ENCODE measurements at regions not wholly inside any gene's neighbourhood (a gene's known extent, or its start where the extent isn't known, plus 50 kb on each side); places are given as distances from the start of the nearest gene placed in this dataset.
"Not testable (repeated sequence)": the region's sequence is repeated elsewhere in the genome, so short reads cannot be mapped to it uniquely, and the experiment has no call there.

DNA sequence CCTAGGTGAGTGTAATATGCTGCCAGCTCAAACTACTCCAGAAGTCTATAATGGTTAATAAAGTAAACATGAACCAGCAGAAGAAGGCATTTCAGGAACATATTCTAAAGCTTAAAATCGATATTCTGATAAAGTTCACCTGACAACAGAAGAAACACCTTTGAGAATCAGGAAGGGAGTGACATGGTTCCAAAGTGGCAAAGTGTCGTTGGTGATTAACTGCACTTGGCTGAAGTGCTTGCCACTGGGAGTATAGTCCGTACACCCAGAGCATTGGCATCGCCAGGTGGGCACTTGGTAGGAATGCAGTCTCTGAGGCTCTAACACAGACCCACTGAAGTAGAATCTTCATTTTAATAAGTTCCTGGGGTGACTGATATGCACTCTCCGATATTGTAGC is 76.0 kb upstream of the H2AZ1 start:
- DNase-seq (ENCODE audit: low read depth) = no peak

DNA sequence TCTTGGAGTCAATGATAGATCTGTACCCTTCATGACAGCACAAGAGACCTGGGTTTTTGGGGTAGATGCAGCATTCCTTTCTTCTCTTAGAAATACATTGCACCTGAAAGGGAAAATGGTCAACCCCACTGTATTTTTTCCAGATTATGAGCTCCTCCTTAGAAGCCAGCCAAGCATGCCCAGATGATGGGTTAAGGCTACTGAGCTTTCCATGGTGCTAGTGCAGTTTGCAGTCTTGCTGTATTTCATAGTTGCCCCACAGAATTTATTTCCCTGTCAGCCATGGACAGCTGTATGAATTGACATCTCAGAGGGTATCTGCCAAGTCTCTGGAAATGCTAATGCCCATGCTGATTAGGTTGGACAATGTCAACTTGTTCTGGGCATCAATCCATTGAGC is 73.7 kb upstream of the H2AZ1 start:
- no peak for DNase-seq (ENCODE audit: low read depth)

DNA sequence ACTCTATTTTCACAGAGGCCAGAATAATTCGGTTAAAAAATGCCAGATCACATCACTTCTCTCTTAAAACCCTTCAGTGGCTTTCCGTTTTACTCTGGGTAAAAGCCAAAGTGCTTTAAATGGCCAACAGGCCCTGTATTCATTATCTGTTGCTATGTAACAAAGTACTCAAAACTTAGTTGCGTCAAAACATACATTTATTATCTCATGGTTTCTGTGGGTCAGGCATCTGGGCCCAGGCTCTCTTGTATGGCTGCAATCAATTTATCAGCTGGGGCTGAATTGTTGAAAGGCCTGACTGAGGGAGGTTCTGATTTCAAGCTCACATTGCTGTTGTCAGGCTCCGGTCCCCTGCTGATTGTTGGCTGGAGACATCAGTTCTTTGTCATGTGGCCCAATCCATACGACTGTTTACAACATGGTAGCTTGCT is 72.7 kb upstream of the H2AZ1 start:
- DNase-seq (ENCODE audit: low read depth) = no peak

DNA sequence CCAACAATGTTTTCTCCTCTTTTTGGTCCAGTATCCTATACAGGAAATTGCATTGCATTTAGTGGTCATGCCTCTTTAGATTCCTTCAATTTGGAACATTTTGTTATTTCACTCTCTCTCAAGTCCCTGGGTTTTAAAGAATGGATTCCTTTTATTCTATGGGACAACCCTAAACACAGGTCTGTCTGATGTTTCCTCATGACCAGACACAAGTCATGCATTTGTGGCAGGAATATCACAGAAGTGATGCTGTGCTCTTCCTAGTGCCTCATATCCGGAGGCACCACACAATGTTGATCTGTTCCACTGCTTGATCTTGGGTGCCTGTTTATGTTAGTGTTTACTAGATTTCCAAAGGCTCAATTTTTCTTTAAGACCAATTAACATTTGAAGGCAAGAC is 69.7 kb upstream of the H2AZ1 start:
- DNase-seq (ENCODE audit: low read depth) = no peak

DNA sequence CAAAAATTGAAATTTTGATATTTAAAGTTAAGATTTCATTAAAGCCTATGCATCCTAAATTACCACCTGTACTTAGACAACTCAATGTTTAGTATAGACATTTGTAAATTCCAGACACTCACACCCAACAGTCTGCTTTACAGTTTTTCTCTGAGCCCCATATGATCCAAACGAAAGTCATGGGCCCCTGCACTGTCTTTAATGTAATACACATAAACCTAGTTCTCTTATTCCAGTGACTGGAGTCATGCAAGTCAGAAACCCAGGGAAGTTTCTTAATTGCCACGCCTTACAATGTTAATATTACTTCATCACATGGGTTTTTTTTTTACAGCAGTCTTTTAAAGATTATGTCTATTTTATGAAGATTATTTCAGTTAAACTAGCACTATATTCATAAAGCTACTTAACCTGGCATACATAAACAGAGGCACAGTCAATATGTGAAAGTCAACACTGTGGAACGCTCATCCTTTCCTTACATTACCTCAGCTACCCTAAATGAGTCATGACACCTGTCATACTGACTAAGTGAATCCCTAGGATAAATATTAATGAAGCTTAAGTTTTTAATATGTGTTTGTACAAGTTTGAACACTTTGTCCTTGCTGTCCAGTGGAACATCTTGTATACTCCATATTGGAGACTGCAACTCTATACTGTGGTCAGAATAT is 67.7 kb upstream of the H2AZ1 start:
- no peak for DNase-seq (ENCODE audit: low read depth)

DNA sequence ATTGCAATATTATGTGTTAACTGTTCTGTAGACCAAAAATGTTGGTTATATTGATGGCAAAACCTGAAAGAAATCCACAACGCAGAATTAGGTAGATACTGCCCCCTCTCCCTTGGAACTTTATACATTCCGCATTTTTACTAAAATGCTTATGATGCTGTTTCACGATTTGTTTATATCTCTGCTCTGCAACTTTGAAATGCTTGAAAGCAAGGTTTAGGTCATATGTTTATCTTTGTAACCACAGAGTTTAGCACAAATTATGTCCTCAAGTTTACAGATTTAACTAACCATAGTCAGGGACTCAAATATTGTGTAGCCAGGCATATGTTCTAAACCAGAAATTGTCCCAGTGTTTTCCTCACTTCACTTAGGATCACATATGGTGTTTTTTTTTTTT is 66.1 kb upstream of the H2AZ1 start:
- no peak for DNase-seq (ENCODE audit: low read depth)

DNA sequence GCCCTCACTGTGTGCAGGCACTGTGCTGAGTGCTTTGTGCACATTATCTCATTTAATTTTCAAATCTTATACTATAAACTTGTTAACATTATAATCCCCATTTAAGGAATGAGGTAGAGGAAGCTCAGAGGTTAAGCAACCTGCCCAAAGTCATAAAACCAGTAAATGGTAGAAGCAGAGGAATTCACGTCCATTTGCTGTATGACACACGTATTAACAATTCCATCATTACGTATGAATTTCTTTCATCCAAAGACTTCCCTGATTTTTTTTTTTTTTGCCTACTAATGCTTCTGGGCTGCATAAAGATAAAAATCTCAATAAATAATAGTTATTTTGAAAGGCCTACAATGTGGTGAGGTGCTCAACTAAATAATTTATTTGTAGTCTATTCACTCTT is 64.5 kb upstream of the H2AZ1 start:
- DNase-seq (ENCODE audit: low read depth) = no peak

DNA sequence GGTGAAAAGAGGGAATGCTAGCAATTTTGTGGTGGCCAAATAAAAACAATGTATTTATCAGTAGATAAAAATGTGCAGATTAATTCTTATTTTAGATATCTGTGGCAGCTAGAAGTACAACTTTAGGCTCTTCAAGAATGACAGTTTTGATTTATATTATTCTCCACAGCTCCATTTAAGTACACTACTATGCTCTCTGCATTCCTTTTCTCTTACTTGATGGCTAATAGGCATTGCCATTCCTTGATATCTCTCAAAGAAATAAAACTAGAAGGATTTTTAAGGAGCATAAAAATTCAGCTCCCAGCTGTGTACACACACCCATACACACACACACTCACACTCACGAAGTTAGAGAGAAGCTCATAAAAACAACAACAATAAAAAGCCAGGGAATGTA is 59.4 kb upstream of the H2AZ1 start:
- DNase-seq (ENCODE audit: low read depth) = no peak

DNA sequence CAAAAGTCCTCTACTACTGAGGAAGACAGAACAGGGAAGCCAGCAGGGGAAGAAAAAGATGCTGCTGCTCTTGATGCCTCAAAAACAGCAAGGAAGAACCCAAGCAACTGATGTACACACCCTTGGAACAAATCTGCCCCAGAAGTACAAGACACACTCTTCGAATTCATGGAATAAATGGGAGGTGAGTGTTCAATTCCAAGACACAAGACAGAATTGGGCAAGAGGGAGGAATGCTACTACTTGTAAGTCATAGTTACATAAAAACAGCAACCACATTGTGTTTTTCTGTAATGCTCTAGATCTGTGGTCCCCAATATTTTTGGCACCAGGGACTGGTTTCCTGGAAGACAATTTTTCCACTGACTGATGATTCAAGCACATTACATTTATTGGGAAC is 58.0 kb upstream of the H2AZ1 start:
- DNase-seq (ENCODE audit: low read depth) = no peak

DNA sequence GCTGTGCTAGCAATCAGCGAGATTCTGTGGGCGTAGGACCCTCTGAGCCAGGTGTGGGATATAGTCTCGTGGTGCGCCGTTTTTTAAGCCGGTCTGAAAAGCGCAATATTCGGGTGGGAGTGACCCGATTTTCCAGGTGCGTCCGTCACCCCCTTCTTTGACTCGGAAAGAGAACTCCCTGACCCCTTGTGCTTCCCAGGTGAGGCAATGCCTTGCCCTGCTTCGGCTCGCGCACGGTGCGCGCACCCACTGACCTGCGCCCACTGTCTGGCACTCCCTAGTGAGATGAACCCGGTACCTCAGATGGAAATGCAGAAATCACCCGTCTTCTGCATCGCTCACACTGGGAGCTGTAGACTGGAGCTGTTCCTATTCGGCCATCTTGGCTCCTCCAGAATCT is 56.1 kb upstream of the H2AZ1 start:
- not testable (repeated sequence) for DNase-seq (ENCODE audit: low read depth)

Data from activated T-helper 1 cell treated with Interleukin-2 at 50 U/mL for 16 hours (primary cell).